B cell (primary cell): ENCODE measurements at regions not wholly inside any gene's neighbourhood (a gene's known extent, or its start where the extent isn't known, plus 50 kb on each side); places are given as distances from the start of the nearest gene placed in this dataset.

Experiments
- CTCF ChIP-seq: fragments of 200-600 bp; IDR thresholded peaks from one replicate; pipeline ENCODE4 v1.8.0; 2022; ENCODE audit warnings: antibody characterized with exemption, mild to moderate bottlenecking
- EZH2 ChIP-seq: IDR thresholded peaks from 2 replicates; pipeline ENCODE4 v1.6.1; 2012; ENCODE audit warnings: borderline replicate concordance, low read depth, mild to moderate bottlenecking, moderate library complexity, low read length; ENCODE audit not compliant: insufficient read depth, poor library complexity, severe bottlenecking

DNA sequence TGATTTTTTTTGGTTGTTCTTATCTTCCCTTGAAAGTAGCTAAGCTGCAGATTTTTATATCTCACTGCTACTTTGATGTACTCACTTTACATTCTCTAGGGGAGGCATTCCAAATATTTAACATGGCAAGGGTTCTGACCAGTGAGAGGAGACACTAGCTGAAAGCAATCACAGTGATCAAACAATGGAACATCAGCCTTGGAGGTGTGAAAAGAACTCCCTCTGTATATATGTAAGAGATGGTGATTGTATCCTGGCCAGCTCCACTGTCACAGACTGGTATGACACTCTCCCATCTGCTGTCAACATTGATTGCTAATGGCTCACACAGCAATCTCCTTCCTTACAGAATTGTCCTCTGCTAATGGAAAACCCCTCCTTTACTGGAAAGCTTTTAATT is 291.7 kb upstream of the CDH19 start:
- TF ChIP-seq EZH2 (no peak), CTCF (no peak)
